NCI-H1417 (cell line): ENCODE measurements at regions not wholly inside any gene's neighbourhood (a gene's known extent, or its start where the extent isn't known, plus 50 kb on each side); places are given as distances from the start of the nearest gene placed in this dataset.
A peak's percentile ranks its signal among the peaks of the same experiment; 100 is the strongest.

Experiments used
- DNase-seq, 3 experiments: peaks; one replicate each; lab custom pipeline; 2025; lab: John Stamatoyannopoulos, UW

DNA sequence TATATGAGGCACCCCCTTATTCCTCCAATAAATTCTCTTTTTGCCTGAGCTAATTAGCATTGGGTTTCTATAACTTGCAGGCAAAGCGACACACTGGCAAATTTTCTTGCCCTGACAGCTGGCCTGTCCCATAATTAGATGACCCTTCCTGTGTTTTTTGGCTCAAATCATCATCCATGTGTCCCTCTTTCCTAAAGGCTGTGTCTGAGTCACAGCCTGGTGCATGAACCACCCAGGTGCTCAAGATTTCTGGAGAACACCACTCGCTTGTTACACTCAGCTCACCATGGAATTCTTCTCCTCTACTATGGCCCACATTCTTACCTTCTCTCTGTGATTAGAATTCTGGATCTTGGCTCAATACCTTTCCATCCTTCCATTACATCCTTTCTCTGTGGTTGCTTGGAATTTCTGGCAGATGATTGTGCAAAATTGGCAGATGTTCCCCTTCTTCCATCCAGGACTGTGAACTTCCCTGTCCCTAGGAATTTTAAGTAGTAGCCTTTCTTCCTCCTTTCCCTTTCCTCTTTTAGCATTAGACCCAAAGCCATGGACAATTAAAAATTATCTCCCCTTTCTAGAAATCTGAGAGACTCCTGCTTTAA is 116.0 kb upstream of the ANKRD1 start:
- DNase-seq: no peak

DNA sequence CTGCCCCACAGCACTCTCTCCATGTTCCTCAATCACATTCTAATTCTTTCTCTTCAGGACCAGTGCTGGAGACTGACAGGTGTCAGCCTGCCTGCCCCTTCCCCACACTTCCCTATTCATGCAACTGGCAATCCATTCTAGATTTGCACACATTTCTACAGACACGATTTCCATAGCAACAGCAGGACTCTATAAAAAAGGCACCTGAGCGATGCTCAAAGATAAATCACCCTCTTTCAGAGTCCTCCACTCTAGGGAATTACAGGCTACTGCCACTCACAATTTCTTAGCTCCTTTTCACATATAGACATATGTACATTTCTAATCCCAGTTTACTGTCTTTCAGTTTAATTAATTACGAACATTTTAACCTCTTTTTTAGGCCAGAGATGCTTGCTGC is 118.1 kb upstream of the ANKRD1 start:
- DNase-seq: peak in 1 of 3 experiments; percentile 16

DNA sequence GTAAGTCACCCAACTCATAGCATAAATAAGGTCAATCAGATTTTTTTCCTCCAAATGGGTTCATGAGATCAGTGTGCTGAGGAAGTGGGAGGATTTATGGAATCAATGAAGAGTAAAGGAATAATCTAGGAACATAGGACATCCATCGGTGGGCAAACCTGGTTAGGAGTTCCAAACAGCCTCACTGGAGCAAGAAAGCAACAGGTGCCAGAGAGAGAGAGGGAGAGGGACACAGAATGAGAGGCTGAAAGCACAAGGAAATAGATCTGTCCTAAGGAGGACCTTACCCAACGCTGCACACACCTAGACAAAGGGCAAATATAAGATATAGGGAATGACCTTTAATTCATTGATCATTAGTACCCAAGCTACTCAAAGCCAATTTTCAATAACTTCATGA is 119.5 kb upstream of the ANKRD1 start:
- DNase-seq: no peak

DNA sequence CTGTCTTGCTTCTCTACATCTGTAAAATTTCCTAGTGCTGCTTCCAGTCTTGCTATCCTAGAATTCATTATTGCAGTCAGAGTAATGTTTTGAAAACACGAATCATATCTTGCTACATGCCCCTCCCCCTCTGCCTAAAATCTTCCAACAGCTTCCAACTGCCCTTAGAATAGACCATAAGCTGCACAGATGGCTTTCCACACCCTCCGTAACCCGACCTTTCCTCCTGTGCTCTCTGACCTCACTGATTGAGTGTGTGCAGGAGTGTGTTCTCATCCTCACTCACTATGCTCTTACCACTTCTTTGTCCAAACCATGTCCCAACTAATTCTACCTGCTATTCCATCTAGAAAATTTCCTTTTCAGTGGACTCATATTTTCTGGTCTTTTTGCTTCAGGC is 121.2 kb upstream of the ANKRD1 start:
- no peak for DNase-seq

DNA sequence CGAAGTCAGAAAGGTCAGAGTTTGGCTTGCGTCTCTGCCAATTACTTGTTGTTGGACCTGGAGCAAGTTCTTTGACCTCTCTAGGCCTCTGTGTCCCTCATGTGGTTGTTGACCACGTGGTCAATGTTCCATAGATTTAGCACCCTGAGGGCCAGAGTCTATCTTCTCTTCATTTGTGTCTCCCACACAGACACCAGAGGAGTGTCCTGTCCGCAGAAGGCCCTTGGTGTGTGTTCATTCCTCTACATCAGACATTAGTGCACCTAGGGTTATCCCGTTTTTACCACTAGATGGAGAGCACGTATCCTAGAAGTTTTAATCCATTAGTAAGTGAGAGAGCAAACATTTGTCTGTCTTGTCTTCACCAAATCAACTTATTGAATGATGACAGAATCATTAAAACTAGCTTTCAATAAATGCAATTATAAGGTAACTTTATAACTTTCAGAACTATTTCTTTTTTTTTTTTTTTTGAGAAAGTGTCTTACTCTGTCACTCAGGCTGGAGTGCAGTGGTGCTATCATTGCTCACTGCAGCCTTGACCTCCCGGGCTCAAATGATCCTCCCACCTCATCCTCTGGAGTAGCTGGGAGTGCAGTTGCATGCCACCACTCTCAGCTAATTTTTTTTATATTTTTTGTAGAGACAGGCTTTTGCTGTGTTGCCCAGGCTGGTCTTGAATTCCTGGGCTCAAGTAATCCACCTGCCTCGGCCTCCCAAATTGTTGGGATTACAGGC is 122.5 kb upstream of the ANKRD1 start:
- peak in 1 of 3 experiments; percentile 40 for DNase-seq

DNA sequence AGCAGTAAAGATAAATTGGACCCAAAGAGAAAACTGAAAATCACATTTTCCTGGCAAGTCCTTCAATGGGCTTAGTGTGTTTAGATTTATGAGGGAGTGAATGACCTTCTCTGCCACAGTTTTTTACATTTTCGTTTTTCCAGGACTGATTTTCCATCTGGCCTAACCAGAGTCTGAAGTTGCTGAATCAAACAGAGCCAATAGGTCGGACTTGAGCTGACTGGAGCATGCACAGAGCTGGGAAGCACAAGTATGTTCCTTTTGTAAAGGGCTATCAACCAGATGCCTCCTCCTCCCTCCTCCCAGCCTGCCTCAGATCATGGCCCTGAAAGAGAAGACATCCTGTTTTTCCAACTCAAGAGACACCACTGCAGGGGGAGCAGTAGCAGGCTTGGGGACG is 126.0 kb upstream of the ANKRD1 start:
- DNase-seq: no peak

DNA sequence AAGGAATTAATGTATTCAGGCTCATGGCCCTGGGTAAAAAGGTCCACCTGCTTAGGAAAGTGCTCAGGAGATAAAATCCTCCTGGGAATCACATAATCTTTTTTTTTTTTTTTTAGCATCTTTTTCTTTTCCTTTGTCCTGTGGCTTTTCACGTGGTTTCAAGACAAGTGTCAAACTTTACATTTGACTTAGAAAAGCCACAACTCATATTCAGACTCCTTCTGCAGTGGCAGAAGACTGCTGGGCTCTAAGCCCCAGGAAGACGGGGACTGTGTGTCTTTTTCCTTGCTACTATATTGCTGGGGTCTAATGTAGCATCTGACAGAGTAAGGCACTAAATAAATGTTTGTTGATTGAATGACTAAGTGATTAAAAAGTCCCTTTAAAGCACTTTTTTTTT is 127.5 kb upstream of the ANKRD1 start:
- DNase-seq: no peak

DNA sequence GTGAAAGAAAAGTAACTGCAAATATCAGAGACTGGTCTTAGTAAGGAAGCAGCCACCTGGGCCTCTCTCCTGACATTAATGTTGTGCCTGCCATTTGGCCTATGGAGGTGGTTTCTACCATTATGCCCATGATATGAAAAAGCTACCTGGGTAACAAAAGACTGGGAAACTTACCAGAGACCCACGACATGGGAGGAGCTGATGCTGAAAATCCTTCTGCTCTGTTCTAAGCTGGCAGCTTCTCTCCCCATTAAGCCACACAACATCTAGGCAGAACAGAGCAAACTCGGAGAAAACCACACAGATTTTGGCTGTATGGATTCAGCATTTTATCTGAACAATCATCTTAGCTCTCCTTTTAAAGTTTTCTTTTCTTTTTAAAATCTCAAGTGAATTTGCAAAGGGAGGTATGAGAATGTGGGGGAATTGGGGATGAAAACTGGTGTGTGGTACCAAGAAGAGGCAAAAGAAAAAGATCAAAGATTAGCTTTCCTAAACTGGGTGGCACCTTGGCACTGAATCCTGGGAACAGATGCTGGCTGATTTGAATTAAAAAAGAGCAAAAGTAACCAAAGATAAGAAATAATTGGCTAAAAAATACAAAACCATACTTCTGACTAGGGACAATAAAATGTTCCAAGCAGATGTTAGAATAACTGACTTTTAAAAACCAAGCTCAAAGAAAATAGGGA is 128.6 kb upstream of the ANKRD1 start:
- DNase-seq: no peak

DNA sequence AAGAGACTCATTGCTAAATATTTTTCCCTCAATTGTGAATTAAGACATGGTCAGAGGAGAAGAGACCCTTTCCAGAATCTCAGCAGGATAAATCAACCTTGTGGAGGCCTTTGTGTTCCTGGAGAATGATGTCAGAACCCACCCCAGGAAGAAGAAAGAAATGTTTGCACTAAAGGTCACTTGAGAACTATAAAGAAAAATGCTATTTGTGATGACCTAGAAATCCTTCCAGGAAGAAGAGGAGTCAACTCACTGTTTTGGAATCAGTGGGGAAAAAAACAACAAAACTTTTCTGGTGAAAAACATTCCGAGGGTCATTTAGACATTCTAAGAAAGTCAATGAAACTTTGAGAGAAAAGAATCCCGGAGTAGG is 129.1 kb upstream of the ANKRD1 start:
- no peak for DNase-seq

DNA sequence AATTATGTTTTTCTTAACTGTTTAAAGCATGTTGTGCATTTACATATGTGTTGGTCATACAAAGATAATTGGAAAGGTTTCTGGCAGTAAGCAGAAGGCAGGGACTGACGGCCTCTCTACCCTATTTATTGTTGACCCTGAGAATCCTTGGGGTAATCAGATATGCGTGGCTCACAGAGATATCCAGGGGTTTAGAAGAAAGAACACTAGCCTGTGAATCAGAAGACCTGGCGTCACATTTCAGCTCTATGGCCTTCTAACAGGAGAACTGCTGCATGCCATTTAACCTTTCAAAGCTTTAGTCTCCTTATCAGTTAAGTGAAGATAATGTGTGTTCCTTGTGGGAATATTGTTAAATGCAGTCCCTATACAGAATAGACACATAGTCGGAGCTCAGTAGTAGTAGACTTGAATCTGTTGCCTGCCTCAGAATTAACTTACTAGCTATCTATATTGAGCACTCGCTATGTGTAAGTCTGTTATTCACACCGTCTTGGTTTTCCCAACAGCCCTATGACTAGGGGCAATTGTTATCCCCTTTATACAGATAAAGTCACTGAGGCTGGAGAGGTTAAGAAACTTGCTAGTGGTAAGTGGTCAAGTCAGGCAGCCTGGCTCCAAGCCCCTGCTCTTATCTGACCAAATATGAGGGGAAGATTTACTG is 129.6 kb upstream of the ANKRD1 start:
- DNase-seq: no peak

DNA sequence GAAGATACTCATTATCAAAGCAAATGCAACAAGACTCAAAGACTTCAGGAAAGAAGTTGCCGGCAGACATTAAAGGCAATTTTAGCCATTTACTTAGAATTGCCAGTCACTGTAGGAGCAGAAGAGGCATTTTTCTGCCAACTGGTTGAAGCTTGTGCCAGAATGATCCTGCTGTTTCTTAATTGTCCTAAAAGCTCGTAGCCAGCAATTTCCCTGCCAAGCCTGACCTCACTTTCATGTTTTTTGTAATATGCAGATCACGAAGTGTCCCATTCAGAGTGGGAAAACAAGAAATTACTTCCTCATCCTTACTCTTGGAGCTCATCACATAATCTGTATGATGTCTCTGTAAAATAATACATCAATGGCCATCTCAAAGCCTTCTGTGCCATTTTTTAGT is 130.9 kb upstream of the ANKRD1 start:
- no peak for DNase-seq

DNA sequence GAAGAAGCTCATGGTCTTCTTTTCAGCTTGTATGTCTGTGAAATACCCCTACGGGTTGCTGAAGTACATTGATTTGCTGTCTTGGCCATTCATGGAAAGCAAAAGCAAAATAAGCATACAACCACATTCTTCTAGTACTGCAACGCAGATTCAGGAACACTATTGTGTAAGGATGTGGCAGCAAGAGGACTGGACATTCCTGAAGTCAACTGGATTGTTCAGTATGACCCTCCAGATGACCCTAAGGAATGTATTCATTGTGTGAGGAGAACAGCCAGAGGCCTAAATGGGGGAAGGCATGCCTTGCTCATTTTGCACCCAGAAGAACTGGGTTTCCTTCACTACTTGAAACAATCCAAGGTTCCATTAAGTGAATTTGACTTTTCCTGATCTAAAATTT is 133.4 kb upstream of the ANKRD1 start:
- no peak for DNase-seq

DNA sequence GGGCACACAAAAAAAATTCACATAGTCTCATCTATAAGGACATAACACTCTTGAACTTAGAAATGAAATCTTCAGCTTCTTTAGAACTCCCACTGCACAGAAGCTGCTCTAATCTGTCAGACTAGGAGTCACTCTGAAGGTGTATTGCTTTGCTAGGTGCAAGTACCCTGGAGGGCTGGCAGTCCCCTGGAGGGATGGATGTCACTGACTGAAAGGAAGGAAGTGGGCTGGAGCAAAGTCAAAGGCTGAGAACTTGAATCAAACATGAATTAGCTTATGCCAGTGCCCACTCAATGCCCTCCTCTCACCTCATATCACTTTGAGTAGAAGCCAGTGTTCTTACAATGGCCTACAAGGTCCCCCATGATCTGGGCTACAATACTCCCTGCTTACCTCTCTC is 140.3 kb upstream of the ANKRD1 start:
- DNase-seq: no peak

DNA sequence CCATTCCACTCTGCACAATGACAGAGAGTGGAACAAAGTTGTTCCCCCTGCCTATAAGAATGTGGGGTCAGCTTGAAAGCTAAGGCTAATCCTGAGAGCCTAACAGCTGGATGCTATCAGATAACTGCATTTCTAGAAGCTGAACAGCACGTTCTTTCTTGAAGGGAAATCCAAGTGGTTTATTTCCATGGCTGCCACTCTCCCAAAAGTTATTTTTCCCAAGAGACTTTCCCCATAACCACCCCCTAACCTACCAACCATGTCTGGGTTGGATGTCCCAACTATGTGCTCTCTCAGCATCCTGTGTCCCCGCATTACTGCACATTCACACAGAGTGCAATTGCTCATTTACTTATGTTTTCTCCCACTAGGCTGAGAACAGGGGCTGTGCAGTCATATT is 140.7 kb upstream of the ANKRD1 start:
- no peak for DNase-seq

DNA sequence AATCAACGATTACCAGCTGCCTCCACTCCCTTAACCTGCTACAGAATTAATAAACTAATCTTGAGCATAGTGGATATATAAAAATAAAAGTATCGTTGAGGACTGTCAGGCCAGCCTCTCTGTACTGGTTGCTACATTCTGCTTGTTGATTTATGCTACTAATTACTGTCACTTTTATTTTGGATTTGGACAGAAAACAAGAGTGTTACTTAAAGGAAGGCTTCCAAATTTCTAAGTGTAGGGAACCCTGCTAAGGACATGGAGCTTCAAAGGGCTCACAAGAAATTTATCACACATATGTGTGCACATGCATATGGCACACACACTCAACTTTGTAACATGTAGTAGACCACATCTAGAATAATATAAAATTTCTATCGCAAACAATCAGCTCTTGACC is 141.2 kb upstream of the ANKRD1 start:
- no peak for DNase-seq

DNA sequence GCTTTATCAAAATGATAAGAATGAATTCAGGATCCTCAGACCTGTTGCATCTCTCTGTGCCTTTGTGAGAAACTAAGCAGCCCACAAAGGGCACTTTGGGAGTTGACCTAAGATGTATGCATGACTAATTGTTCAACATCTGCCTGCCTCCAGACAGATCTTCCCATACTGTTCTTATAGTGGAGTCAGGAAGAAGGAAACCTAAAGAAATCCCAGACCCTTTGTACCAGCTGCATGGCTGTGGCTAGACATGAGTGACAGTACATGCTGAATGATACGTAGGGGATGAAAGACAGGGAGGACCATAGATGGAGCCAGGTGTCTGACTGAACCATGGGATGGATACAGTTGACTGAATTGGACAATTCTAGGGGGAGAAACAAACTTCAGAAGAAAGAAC is 148.7 kb upstream of the PCGF5 start:
- DNase-seq: no peak

DNA sequence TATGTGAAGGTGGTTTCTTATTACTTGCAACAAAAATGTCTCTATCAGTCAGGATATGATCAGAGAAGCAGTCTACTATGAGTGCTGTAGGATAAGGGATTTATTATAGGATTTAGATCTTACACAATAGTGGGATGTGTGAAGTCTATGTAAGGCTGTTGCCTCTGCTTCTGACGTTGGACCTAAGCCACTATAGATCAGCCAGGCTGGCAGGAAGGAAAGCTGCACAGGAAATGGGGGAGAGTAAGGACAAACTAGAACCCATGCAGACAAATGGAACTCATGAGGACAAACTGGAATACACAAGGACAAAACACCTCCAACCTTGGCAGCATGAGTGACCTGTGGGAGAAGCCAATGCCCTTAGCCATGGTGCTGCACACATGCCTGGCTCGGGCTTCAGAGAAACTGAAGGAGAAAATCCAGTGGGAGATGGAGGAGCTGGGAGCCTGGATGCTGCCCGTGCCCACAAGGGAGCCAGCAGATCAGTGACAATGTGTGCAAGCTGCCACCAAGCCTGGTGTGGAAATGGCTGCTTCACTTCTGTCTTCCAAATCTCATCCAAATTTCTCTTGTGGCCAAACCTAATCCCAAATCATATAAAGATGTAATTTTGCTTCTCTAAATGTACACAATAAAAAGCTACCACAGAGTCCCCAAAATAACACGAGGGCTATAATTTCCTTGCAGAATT is 147.0 kb upstream of the PCGF5 start:
- DNase-seq: no peak

DNA sequence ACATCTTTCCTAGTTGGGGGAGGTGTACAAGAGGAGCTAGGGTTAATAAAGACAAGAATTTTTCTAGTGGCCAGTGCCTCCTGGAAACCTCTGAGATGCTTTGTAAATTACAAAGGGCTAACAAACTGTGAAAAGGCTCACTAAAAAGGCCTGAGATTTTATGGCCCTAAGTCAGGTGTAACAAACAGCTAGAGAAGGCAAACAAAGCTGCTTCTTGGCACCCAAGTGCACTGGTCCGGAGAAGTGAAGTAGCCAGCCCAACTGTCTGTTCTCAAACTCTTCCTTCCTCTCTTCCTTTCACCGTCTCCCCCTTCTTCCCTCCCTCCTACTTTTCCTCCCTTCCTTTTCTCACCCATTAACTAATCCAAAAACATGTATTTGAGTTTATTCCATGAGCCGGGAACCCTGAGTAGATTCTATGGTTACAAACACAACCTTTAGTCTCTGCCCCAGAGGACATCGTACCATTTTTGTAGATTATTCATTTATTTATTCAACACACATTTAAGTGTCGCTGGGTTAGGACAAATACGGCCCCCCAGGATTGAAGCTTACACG is 143.4 kb upstream of the PCGF5 start:
- DNase-seq: peak in 1 of 3 experiments; percentile 1

DNA sequence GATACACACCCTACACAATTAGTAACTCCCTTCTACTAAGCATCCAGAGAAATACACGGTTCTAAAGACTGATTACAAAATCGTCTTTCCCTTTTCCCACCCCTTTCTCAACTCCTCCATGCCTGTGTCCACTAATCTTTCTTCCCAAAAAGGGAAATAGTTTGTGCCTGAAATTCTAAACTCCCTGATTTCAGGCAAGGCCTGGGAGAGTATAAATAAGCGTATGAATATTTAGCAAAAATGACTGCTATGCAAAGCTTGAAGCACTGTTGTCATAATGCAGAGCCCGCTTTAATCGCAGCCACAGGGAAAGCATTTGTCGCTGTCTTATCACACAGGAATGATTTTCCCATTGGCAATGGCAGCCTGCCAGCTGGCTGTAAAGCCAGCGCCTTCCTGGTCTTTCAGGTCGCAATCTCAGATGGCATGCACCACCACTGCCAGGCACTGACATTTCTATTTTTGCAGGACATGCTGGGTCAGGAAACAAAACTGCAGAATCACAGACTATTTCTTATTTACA is 142.9 kb upstream of the PCGF5 start:
- peak in 2 of 3 experiments; percentile 8 to 14 for DNase-seq

DNA sequence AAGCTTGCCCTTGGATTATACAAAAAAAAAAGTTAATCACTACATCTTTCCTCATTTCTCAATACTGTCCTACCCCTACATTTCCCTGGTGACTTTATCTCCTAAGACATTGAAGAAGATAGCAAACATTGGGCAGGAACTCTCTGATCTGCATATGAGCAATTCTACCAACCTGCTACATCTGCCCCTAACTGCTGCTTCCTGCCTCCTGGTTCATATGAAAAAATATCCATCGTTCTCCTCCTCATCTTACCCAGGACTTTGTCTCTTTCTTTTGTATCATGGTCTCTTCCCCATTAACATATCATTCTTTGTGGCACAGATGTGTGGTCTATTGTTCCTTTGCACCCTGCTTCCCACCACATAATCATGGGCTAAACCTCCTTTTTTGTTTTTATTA is 139.7 kb upstream of the PCGF5 start:
- no peak for DNase-seq

DNA sequence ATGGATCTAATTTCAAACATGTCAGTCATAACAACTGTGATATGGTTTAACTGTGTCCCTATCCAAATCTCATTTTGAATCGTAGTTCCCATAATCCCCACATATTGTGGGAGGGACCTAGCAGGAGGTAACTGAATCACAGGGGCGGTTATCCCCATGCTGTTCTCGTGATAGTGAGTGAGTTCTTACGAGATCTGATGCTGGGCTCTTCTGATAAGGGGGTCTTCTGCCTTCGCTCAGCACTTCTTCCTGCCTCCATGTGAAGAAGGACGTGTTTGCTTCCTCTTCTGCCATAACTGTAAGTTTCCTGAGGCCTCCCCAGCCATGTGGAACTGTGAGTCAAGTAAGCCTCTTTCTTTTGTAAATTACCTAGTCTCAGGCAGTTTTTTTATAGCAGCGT is 138.0 kb upstream of the PCGF5 start:
- no peak for DNase-seq
